Endothelial cell of umbilical vein (primary cell): ENCODE measurements at regions not wholly inside any gene's neighbourhood (a gene's known extent, or its start where the extent isn't known, plus 50 kb on each side); places are given as distances from the start of the nearest gene placed in this dataset.

ENCODE experiments used
- BruUV-seq: library from RNA; stranded (reverse); fragments of 400-500 nt; replicated peaks from 2 replicates; lab custom pipeline; 2021; lab: Mats Ljungman, UMichigan
- CTCF ChIA-PET: fragments of 300-600, 350-600 bp; sonication (Branson Sonifier 250); formaldehyde crosslinking; loops from one replicate; lab custom pipeline; 2021; ENCODE audit warnings: antibody characterized with exemption, inconsistent platforms; lab: Charles Lee
- POLR2A ChIA-PET: fragments of 300-600, 350-600 bp; sonication (Branson Sonifier 250); formaldehyde crosslinking; loops from one replicate; lab custom pipeline; 2021; ENCODE audit warnings: antibody characterized with exemption, inconsistent platforms; lab: Charles Lee
- DNase-seq: peaks from one replicate; pipeline ENCODE4 v3.0.0-alpha.2; 2011; ENCODE audit warnings: low read depth, low spot score
- FAIRE-seq: peaks from 2 replicates; lab custom pipeline; 2011; peaks lifted over from hg19 to GRCh38; lab: Jason Lieb, UNC
- H2AFZ ChIP-seq: 2 replicates; pipeline ENCODE4 v1.6.0; 2012; ENCODE audit warnings: low read depth, low read length, control low read depth, inconsistent platforms
- H3K27ac ChIP-seq: 2 replicates; pipeline ENCODE4 v1.5.1; 2011; ENCODE audit warnings: low read depth, mild to moderate bottlenecking, control low read depth, low read length, moderate library complexity; ENCODE audit not compliant: insufficient read depth
- H3K27me3 ChIP-seq, 2 experiments: 2 replicates each; pipeline versions ENCODE4 v1.6.0 to v1.6.1; 2011; ENCODE audit warnings: low read length in 2 of 2, mixed read lengths in 1 of 2; ENCODE audit not compliant: control insufficient read depth in 2 of 2, insufficient read depth in 2 of 2
- H3K36me3 ChIP-seq, 2 experiments: 2 replicates in 1 of 2; 3 replicates in 1 of 2; pipeline ENCODE4 v1.5.1; 2011; ENCODE audit warnings: low read length in 2 of 2, mild to moderate bottlenecking in 1 of 2, moderate library complexity in 1 of 2; ENCODE audit not compliant: control insufficient read depth in 2 of 2, insufficient read depth in 2 of 2; ENCODE audit errors: extremely low read depth in 1 of 2
- H3K4me1 ChIP-seq: 3 replicates; pipeline ENCODE4 v1.5.1; 2011; ENCODE audit warnings: mild to moderate bottlenecking, low read length; ENCODE audit not compliant: control insufficient read depth, insufficient read depth; ENCODE audit errors: extremely low read depth
- H3K4me2 ChIP-seq: 2 replicates; pipeline ENCODE4 v1.6.1; 2011; ENCODE audit warnings: low read length, control low read depth, mixed read lengths; ENCODE audit not compliant: insufficient read depth
- H3K4me3 ChIP-seq, 3 experiments: fragments of 200-600 bp in 1 of 3; sonication (generic), shearing (Covaris generic) in 1 of 3; replicated peaks in 1 of 3; 2 replicates each; pipeline ENCODE4 v1.5.1; 2011 to 2016; ENCODE audit warnings: control low read depth in 3 of 3, low read length in 3 of 3, mild to moderate bottlenecking in 2 of 3, inconsistent platforms in 1 of 3, low read depth in 1 of 3, moderate library complexity in 1 of 3; ENCODE audit not compliant: insufficient read depth in 1 of 3
- H3K79me2 ChIP-seq: 2 replicates; pipeline ENCODE4 v1.6.0; 2012; ENCODE audit warnings: low read length, inconsistent platforms; ENCODE audit not compliant: control insufficient read depth, insufficient read depth
- H3K9ac ChIP-seq: replicated peaks from 2 replicates; pipeline ENCODE3; 2011; ENCODE audit warnings: low read length, control low read depth; ENCODE audit not compliant: insufficient read depth; ENCODE audit errors: extremely low read depth
- H3K9me1 ChIP-seq: replicated peaks from 3 replicates; pipeline ENCODE4 v1.6.0; 2011; ENCODE audit warnings: mild to moderate bottlenecking, low read length; ENCODE audit not compliant: control insufficient read depth, insufficient read depth; ENCODE audit errors: extremely low read depth
- H3K9me3 ChIP-seq: replicated peaks from 2 replicates; pipeline ENCODE4 v1.5.1; 2012; ENCODE audit warnings: low read length, inconsistent platforms; ENCODE audit not compliant: control insufficient read depth, insufficient read depth
- H4K20me1 ChIP-seq: replicated peaks from 2 replicates; pipeline ENCODE3; 2011; ENCODE audit warnings: mild to moderate bottlenecking, low read length; ENCODE audit not compliant: control insufficient read depth, insufficient read depth; ENCODE audit errors: extremely low read depth
- CTCF ChIP-seq, 2 donors: IDR thresholded peaks; 1 replicate in 1 of 2; 2 replicates in 1 of 2; pipeline ENCODE4 v1.5.1; 2011; ENCODE audit warnings: low read length in 2 of 2, mild to moderate bottlenecking in 2 of 2, moderate library complexity in 2 of 2, control low read depth in 1 of 2, inconsistent platforms in 1 of 2, low read depth in 1 of 2; ENCODE audit not compliant: insufficient read depth in 1 of 2; ENCODE audit errors: extremely low read depth in 1 of 2
- EZH2 ChIP-seq: IDR thresholded peaks from 2 replicates; pipeline ENCODE4 v1.6.1; 2012; ENCODE audit warnings: borderline replicate concordance, low read depth, mild to moderate bottlenecking, moderate library complexity, low read length, inconsistent platforms; ENCODE audit not compliant: severe bottlenecking
- FOS ChIP-seq: IDR thresholded peaks from 2 replicates; pipeline ENCODE4 v1.6.1; 2011; ENCODE audit warnings: mild to moderate bottlenecking, low read length, moderate library complexity, borderline replicate concordance; ENCODE audit not compliant: insufficient read depth
- GATA2 ChIP-seq: IDR thresholded peaks from 2 replicates; pipeline ENCODE4 v1.7.0; 2011; ENCODE audit warnings: low read depth, mild to moderate bottlenecking, moderate library complexity, mixed read lengths, low read length; ENCODE audit not compliant: insufficient read length, insufficient read depth
- JUN ChIP-seq: IDR thresholded peaks from 2 replicates; pipeline ENCODE4 v1.6.1; 2011; ENCODE audit warnings: borderline replicate concordance, low read depth; ENCODE audit not compliant: insufficient read length, insufficient read depth
- MAX ChIP-seq: IDR thresholded peaks from 2 replicates; pipeline ENCODE4 v1.6.1; 2011; ENCODE audit not compliant: insufficient read depth, insufficient read length
- MYC ChIP-seq: IDR thresholded peaks from one replicate; pipeline ENCODE4 v1.6.1; 2011; ENCODE audit warnings: mild to moderate bottlenecking, low read depth, low read length
- POLR2A ChIP-seq: IDR thresholded peaks from 2 replicates; pipeline ENCODE4 v1.6.1; 2012; ENCODE audit warnings: low read depth, mild to moderate bottlenecking, control low read depth, low read length
- POLR2AphosphoS5 ChIP-seq: IDR thresholded peaks from 2 replicates; pipeline ENCODE4 v1.6.1; 2012; ENCODE audit warnings: low read depth, mild to moderate bottlenecking, control low read depth, low read length, moderate library complexity; ENCODE audit not compliant: insufficient read depth
- dilution Hi-C: fragments of 300-500 bp; cut with MboI; formaldehyde crosslinking; loops from one replicate; pipeline ENCODE4 v1.15.0; 2019; ENCODE audit warnings: low sequenced_read_pairs; ENCODE audit not compliant: extremely low pct_ligation_motif_present
- intact Hi-C: fragments of 100-400 bp; cut with micrococcal nuclease; formaldehyde crosslinking; loops from one replicate; pipeline ENCODE4 v1.10.0; 2022

GRCh38 chr18:54710900-54711281 is 117.4 kb upstream of the RAB27B start:
- Histone ChIP-seq H3K27ac (no peak overlapping the region), H4K20me1 (no peaks in the 10 kb centered on the region), H3K79me2 (no peaks in the 10 kb centered on the region), H3K4me2 (no peak overlapping the region), H3K9ac (no peak overlapping the region), H3K4me1 (peaks cover 13% of the 10 kb centered on the region), H3K4me3 (no peak overlapping the region), H3K36me3 (no peaks in the 10 kb centered on the region), H2AFZ (no peak overlapping the region), H3K9me1 (no peaks in the 10 kb centered on the region), H3K9me3 (no peaks in the 10 kb centered on the region), H3K27me3 (no peaks in the 10 kb centered on the region)
- dilution Hi-C loops (no loop called here), intact Hi-C loops (no loop called here)
- no peak for DNase-seq
- FAIRE-seq = no peak
- TF ChIP-seq GATA2 (no peak), POLR2AphosphoS5 (no peak), JUN (no peak), MYC (no peak), EZH2 (no peak), CTCF (IDR thresholded peaks at IDR 0.05; ENCODE audit: extremely low read depth in 1 of 2, insufficient read depth in 1 of 2, low read depth in 1 of 2, low read length in 2 of 2) (no peak), MAX (no peak), FOS (no peak), POLR2A (no peak)
- no TSS peak for BruUV-seq
- ChIA-PET CTCF (no interaction called here), POLR2A (no interaction called here)
